RWPE1 (cell line): ENCODE measurements at regions not wholly inside any gene's neighbourhood (a gene's known extent, or its start where the extent isn't known, plus 50 kb on each side); places are given as distances from the start of the nearest gene placed in this dataset.
A peak's percentile ranks its signal among the peaks of the same experiment; 100 is the strongest.

Experiments used
- CTCF ChIA-PET: fragments of 350-600 bp; sonication (Branson Sonifier 250); formaldehyde crosslinking; extraction: SDS; loops from one replicate; lab custom pipeline; 2021; lab: Yijun Ruan, JAX
- POLR2A ChIA-PET: fragments of 400-600 bp; formaldehyde crosslinking; extraction: SDS; loops from one replicate; lab custom pipeline; 2020; ENCODE audit warnings: antibody characterized with exemption; ENCODE audit not compliant: low non-redundant PET; lab: Yijun Ruan, JAX
- DNase-seq: peaks from one replicate; pipeline ENCODE4 v3.0.0; 2012; ENCODE audit warnings: low spot score
- H3K27ac ChIP-seq: fragments of 450-650 bp; 2 replicates; pipeline ENCODE4 v1.5.1; 2017
- CTCF ChIP-seq: fragments of 450-650 bp; conservative IDR thresholded peaks from 2 replicates; pipeline ENCODE4 v1.5.1; 2017; ENCODE audit warnings: low read depth, mild to moderate bottlenecking

GRCh38 chr1:67557696-67558448, 127.1 kb upstream of the GADD45A start:
- TF ChIP-seq CTCF = no peak
- ChIA-PET POLR2A (no interaction called here), CTCF (interaction anchor here (0.6 to 1.2 kb wide), 5 partner anchors 22 to 256 kb away, joined by 3 to 6 read pairs (median 4); no protein-coding TSS in a partner anchor)
- no peak for DNase-seq
- no peak overlapping the region; the same call in 1 of the 2 replicates for H3K27ac ChIP-seq

- CTCF ChIA-PET = interaction anchor here (0.5 to 0.6 kb wide), 3 partner anchors 15 to 256 kb away, joined by 3 to 4 read pairs (median 3); no protein-coding TSS in a partner anchor
- peak overlapping the region; percentile 69 for H3K27ac ChIP-seq
- POLR2A ChIA-PET = no interaction called here
- DNase-seq = no peak
- no peak for TF ChIP-seq CTCF
These were observed 126.4 kb upstream of the GADD45A start for GRCh38 chr1:67558449-67559193.

GRCh38 chr1:67559222-67559700, 125.7 kb upstream of the GADD45A start:
- H3K27ac ChIP-seq = peak overlapping the region; percentile 69
- ChIA-PET POLR2A (no interaction called here), CTCF (interaction anchor here (0.6 kb wide), 1 partner anchor 16 kb away, joined by 4 read pairs; no protein-coding TSS in a partner anchor)
- DNase-seq = no peak
- no peak for TF ChIP-seq CTCF

GRCh38 chr1:67560580-67561255, 124.3 kb upstream of the GADD45A start:
- TF ChIP-seq CTCF = no peak
- DNase-seq = no peak
- CTCF ChIA-PET = interaction anchor here (0.6 to 2.3 kb wide), 16 partner anchors 8 to 1981 kb away, joined by 3 to 20 read pairs (median 4); partner anchors contain the start of gene GADD45A
- peak overlapping the region; percentile 18; the same call in 1 of the 2 replicates for H3K27ac ChIP-seq
- POLR2A ChIA-PET = interaction anchor here (0.9 to 1.3 kb wide), 2 partner anchors 125 to 199 kb away, joined by 3 read pairs; partner anchors contain the start of gene GADD45A

GRCh38 chr1:67561704-67562113, 123.3 kb upstream of the GADD45A start:
- peak; percentile 90 for TF ChIP-seq CTCF
- H3K27ac ChIP-seq = peak overlapping the region; percentile 59
- DNase-seq = peak; percentile 76
- CTCF ChIA-PET = interaction anchor here (0.5 to 2.3 kb wide), 21 partner anchors 9 to 1982 kb away, joined by 3 to 20 read pairs (median 4); partner anchors contain the start of gene GADD45A
- POLR2A ChIA-PET = interaction anchor here (0.8 to 1.3 kb wide), 3 partner anchors 9 to 199 kb away, joined by 3 read pairs; partner anchors contain the start of gene GADD45A
